IgD-negative memory B cell (primary cell): ENCODE measurements at regions not wholly inside any gene's neighbourhood (a gene's known extent, or its start where the extent isn't known, plus 50 kb on each side); places are given as distances from the start of the nearest gene placed in this dataset.

ENCODE experiments used
- H3K27ac Mint-ChIP-seq, 3 donors: one replicate each; pipeline ENCODE4 v1.8.0; 2020 to 2022; ENCODE audit warnings: mild to moderate bottlenecking in 3 of 3, mixed read lengths in 3 of 3, moderate library complexity in 1 of 3
- H3K27me3 Mint-ChIP-seq: one replicate; pipeline ENCODE4 v1.8.0; 2021; ENCODE audit warnings: mixed read lengths
- H3K36me3 Mint-ChIP-seq: one replicate; pipeline ENCODE4 v1.8.0; 2020; ENCODE audit warnings: mild to moderate bottlenecking, mixed read lengths
- H3K4me1 Mint-ChIP-seq, 3 donors: one replicate each; pipeline ENCODE4 v1.8.0; 2020 to 2022; ENCODE audit warnings: mixed read lengths in 3 of 3, mild to moderate bottlenecking in 1 of 3
- H3K4me3 Mint-ChIP-seq, 4 donors: one replicate each; pipeline ENCODE4 v1.8.0; 2020 to 2022; ENCODE audit warnings: mild to moderate bottlenecking in 4 of 4, mixed read lengths in 4 of 4, moderate library complexity in 3 of 4
- H3K9me3 Mint-ChIP-seq, 3 donors: one replicate each; pipeline ENCODE4 v1.8.0; 2020 to 2021; ENCODE audit warnings: mixed read lengths in 3 of 3, mild to moderate bottlenecking in 1 of 3

GRCh38 chr15:62975515-62975914 is 67.0 kb upstream of the TPM1 start:
- Mint-ChIP-seq H3K9me3 (peaks cover 0 to 2% (median 2%) of the 10 kb centered on the region in 3 donors), H3K27me3 (peaks cover 4% of the 10 kb centered on the region), H3K4me1 (no peaks in the 10 kb centered on the region), H3K36me3 (no peaks in the 10 kb centered on the region), H3K27ac (no peak overlapping the region), H3K4me3 (no peak overlapping the region)

GRCh38 chr15:62976301-62976881 is 66.2 kb upstream of the TPM1 start:
- no peak overlapping the region for H3K4me3 Mint-ChIP-seq
- H3K27ac Mint-ChIP-seq: no peak overlapping the region
- H3K4me1 Mint-ChIP-seq: no peaks in the 10 kb centered on the region
- no peaks in the 10 kb centered on the region for H3K9me3 Mint-ChIP-seq
- H3K27me3 Mint-ChIP-seq: peaks cover 4% of the 10 kb centered on the region
- H3K36me3 Mint-ChIP-seq: no peaks in the 10 kb centered on the region

- Mint-ChIP-seq H3K27me3 (peaks cover 4% of the 10 kb centered on the region), H3K27ac (no peak overlapping the region), H3K36me3 (no peaks in the 10 kb centered on the region), H3K9me3 (no peaks in the 10 kb centered on the region), H3K4me1 (no peaks in the 10 kb centered on the region), H3K4me3 (no peak overlapping the region)
Measured at GRCh38 chr15:62977952-62978811, 64.4 kb upstream of the TPM1 start.

GRCh38 chr15:62979252-62979651 is 63.3 kb upstream of the TPM1 start:
- Mint-ChIP-seq H3K27ac (no peak overlapping the region), H3K4me3 (no peak overlapping the region)

GRCh38 chr15:62981071-62981470 is 61.5 kb upstream of the TPM1 start:
- H3K4me1 Mint-ChIP-seq: no peaks in the 10 kb centered on the region
- H3K36me3 Mint-ChIP-seq: no peaks in the 10 kb centered on the region
- H3K9me3 Mint-ChIP-seq: no peaks in the 10 kb centered on the region
- H3K27ac Mint-ChIP-seq: no peak overlapping the region
- H3K4me3 Mint-ChIP-seq: no peak overlapping the region
- H3K27me3 Mint-ChIP-seq: peaks cover 10% of the 10 kb centered on the region

More at GRCh38 chr15:62979252-62979651, 63.3 kb upstream of the TPM1 start:
- no peaks in the 10 kb centered on the region for H3K36me3 Mint-ChIP-seq
- no peaks in the 10 kb centered on the region for H3K9me3 Mint-ChIP-seq
- no peaks in the 10 kb centered on the region for H3K4me1 Mint-ChIP-seq
- H3K27me3 Mint-ChIP-seq: peaks cover 4% of the 10 kb centered on the region

GRCh38 chr15:62983956-62984355 is 58.6 kb upstream of the TPM1 start:
- Mint-ChIP-seq H3K4me1 (no peaks in the 10 kb centered on the region), H3K4me3 (no peak overlapping the region), H3K36me3 (no peaks in the 10 kb centered on the region), H3K9me3 (no peaks in the 10 kb centered on the region), H3K27ac (no peak overlapping the region), H3K27me3 (peaks cover 13% of the 10 kb centered on the region)

- Mint-ChIP-seq H3K9me3 (peaks cover 0 to 1% (median 0%) of the 10 kb centered on the region in 3 donors), H3K4me1 (no peaks in the 10 kb centered on the region), H3K27me3 (peaks cover 21% of the 10 kb centered on the region), H3K27ac (no peak overlapping the region), H3K36me3 (no peaks in the 10 kb centered on the region), H3K4me3 (no peak overlapping the region)
Measured at GRCh38 chr15:62985768-62986167, 56.8 kb upstream of the TPM1 start.

GRCh38 chr15:62986948-62987347 is 55.6 kb upstream of the TPM1 start:
- Mint-ChIP-seq H3K4me3 (no peak overlapping the region), H3K4me1 (no peaks in the 10 kb centered on the region), H3K27me3 (peaks cover 22% of the 10 kb centered on the region), H3K27ac (no peak overlapping the region), H3K9me3 (peaks cover 0 to 1% (median 0%) of the 10 kb centered on the region in 3 donors), H3K36me3 (no peaks in the 10 kb centered on the region)

GRCh38 chr15:62988701-62989100 is 53.8 kb upstream of the TPM1 start:
- no peak overlapping the region for H3K27ac Mint-ChIP-seq
- H3K4me1 Mint-ChIP-seq: no peaks in the 10 kb centered on the region

GRCh38 chr15:62989366-62990055 is 53.0 kb upstream of the TPM1 start:
- peak overlapping the region in 1 of 4 donors; percentile 23 for H3K4me3 Mint-ChIP-seq
- H3K4me1 Mint-ChIP-seq: no peaks in the 10 kb centered on the region
- H3K36me3 Mint-ChIP-seq: no peaks in the 10 kb centered on the region
- peaks cover 0 to 3% (median 0%) of the 10 kb centered on the region in 3 donors for H3K9me3 Mint-ChIP-seq
- H3K27ac Mint-ChIP-seq: no peak overlapping the region
- peaks cover 29% of the 10 kb centered on the region for H3K27me3 Mint-ChIP-seq

More at GRCh38 chr15:62988701-62989100, 53.8 kb upstream of the TPM1 start:
- Mint-ChIP-seq H3K27me3 (peaks cover 29% of the 10 kb centered on the region), H3K36me3 (no peaks in the 10 kb centered on the region), H3K9me3 (peaks cover 0 to 3% (median 0%) of the 10 kb centered on the region in 3 donors), H3K4me3 (no peak overlapping the region)

GRCh38 chr15:62991698-62992097 is 50.8 kb upstream of the TPM1 start:
- Mint-ChIP-seq H3K36me3 (no peaks in the 10 kb centered on the region), H3K27ac (no peak overlapping the region), H3K4me3 (no peak overlapping the region), H3K27me3 (peaks cover 19% of the 10 kb centered on the region), H3K4me1 (no peaks in the 10 kb centered on the region), H3K9me3 (peaks cover 0 to 3% (median 0%) of the 10 kb centered on the region in 3 donors)

GRCh38 chr15:62992302-62992701 is 50.2 kb upstream of the TPM1 start:
- peaks cover 21% of the 10 kb centered on the region for H3K27me3 Mint-ChIP-seq
- no peaks in the 10 kb centered on the region for H3K4me1 Mint-ChIP-seq
- H3K36me3 Mint-ChIP-seq: no peaks in the 10 kb centered on the region
- peaks cover 0 to 3% (median 0%) of the 10 kb centered on the region in 3 donors for H3K9me3 Mint-ChIP-seq
- H3K4me3 Mint-ChIP-seq: no peak overlapping the region
- H3K27ac Mint-ChIP-seq: no peak overlapping the region
